GM19025 (cell line): ENCODE measurements at regions not wholly inside any gene's neighbourhood (a gene's known extent, or its start where the extent isn't known, plus 50 kb on each side); places are given as distances from the start of the nearest gene placed in this dataset.

ENCODE experiments used
- ATAC-seq: cut with Tn5 transposase; IDR thresholded peaks from one replicate; pipeline ENCODE4 v1.9.1; 2021; ENCODE audit warnings: mild to moderate bottlenecking, low read depth, moderate library complexity; ENCODE audit not compliant: unreplicated experiment

DNA sequence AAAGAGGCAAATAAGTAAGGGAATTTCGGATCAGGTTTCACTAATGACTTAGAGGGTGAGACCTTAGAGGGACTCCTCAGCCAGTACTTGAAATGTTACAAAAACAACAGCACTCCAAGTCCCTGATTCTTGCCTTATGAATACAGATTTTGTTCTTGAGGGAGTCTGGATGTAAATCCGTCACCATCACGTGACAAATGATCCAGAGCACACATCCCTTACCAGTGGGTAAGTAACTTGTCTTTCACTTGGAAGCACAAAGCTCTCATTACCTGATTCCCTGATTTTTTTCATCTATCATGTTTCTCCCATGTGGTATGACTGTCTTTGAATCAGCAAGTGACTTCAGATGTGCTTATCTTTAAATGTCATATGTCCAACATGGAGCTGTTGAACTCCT lies 595.3 kb upstream of the POU3F2 start:
- no peak for ATAC-seq

DNA sequence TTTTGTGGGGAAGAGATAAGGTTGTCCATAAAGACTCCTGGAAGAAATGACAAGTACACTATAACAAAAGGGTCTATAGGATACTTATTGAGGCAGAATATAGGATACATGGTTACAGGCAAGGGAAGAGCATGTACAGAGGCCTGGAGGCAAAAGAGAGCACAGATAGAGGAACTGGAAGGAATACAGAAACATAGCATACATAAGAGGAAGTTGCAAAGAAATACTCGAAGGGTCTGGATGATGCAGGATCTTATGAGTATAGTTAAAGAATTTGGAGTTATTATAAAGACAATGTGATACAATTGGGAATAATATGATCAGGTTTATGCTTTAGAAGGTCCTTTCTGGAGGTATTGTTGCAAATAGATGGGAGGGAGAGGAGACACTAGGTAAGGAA lies 592.7 kb upstream of the POU3F2 start:
- ATAC-seq: no peak

DNA sequence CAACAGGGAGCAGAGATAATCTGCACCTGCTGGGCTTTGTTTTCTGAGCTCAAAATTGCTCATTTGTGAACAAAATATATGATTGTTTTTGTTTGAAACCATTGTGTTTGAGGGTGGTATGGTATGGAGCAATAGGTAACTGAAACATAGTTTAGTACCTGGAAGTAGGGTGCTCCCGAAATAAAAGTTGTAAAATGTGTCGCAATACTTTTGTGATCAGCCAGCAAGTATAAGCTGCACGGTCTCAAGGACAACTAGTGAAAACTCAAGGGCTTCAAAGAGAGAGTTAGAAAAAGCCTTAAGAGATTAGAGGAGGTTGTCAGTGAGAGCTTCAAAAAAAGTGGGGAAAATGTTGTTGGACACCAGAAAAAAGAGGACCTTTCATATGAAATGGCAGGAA lies 579.8 kb upstream of the POU3F2 start:
- no peak for ATAC-seq

DNA sequence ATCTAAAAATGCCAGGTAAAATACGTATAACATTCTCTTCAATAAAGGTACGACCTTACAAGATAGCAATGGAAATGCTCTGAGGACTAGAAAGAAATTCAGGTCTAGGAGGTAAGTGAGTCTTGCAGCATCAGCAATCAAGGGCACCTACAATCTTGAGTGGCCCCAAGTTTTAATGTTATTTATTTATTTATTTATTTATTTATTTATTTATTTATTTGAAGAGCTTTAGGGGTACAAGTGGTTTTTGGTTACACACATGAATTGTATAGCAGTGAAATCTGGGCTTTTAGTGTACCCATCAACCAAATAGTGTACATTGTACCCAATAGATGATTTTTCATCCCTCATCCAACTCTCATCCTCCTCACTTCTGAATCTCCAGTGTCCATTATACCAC lies 574.0 kb upstream of the POU3F2 start:
- no peak for ATAC-seq

DNA sequence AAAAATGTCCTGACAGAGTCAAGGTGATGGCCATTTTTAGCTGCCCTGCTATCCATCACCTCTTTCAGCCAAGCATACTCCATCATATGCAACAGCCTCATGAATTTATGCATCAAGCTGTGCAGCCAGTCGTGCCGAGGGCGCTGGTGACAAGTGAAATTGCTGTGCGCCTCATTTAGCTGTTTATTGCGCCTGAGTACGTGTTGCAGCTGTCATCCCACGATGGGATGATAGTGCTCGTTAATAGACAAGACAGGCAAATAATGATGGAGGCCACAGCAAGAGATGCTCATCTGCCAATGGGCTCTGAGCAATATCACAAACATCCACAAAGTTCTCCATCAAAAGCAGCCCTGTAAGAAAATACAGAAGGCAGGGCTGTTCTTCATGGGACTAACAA lies 562.3 kb upstream of the POU3F2 start:
- no peak for ATAC-seq

DNA sequence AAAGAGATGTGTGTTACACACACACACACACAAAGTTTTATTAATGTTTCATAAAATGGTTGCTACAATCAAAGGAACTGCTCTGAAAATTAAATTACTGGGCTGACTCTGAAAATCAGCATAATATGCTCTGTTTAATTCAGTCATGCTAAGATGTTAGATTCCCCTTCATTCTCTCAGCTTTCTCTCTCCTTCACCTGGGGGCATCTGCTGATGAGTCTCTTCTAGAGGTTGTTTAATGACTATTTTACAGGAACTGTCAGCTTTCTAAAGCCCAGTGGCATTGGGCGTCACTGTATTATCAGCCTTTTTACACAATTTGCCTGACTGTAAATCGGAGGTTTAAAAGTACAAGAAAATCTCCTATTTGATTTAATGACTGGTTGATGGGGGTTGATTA lies 559.7 kb upstream of the POU3F2 start:
- no peak for ATAC-seq

DNA sequence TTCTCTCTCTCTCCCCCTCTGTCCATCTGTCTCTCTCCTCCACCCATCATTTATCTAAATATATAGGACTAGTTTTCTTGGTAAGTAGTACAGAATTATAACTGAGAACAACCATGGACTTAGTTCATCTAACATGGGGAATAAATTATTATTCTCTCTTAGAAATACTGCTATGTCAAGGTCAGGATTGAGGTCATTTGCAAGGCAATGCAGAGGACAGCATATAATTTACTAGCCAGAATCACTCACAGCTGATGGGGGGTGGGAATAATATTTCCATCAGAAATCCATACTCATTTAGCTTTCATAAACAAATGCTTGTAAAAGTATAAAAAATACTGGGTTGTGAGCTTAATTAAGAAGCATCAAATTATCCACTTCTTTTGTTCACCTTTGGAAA lies 553.9 kb upstream of the POU3F2 start:
- ATAC-seq: no peak

DNA sequence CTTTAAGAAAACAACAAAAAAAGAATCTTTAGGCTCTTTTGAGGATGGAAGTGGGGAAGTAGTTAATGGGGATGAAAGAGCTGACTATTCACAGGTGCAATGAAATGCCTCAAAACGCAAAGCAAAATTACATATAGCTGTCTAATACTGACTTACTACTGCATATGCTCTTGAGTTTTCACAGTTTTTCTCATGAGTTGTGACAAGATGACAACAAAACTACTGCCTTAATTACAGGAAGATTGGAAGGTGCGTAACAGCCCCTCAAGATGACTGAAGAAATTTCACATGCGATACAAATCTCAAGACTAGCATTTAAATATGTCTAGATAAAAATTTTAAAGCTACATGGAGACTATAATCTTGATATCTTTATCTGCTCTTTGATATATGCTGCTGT lies 547.8 kb upstream of the POU3F2 start:
- no peak for ATAC-seq

DNA sequence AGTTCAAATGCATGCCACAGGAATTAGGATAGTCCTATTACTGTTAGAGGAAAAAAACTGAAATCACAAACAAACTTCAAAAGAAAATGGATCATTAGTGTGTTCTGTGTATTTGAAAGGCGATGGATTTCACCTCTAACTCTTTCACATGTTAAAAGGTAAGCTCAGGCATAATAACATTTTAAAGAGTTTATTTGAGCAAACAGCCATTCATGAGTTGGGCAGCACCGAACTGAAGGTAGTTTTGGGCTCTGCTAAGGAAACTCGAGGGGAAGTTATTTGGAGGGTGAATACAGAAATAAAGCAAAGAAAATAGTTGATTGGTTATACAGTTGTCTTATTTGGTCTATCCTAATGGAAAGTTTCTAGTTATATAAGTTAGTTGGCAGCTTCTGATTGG lies 546.5 kb upstream of the POU3F2 start:
- no peak for ATAC-seq

DNA sequence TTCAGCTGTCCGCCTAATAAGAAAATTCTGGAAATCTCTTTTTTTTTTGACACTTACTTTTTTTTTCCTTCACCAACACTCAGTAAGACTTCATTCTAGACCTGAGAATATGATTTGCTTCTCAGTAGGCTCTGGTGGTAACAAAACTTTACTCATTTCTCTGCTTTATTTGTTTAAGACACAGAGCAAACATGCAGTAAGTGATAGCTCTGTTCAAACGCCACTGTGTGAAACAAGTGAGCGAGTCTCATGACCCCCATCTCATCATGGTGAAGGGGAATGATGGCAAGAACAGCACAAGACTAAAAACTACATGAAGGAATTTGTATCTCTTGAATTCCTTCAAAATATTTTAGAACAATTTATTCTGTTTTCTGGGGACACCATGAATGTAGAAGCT lies 541.6 kb upstream of the POU3F2 start:
- no peak for ATAC-seq

DNA sequence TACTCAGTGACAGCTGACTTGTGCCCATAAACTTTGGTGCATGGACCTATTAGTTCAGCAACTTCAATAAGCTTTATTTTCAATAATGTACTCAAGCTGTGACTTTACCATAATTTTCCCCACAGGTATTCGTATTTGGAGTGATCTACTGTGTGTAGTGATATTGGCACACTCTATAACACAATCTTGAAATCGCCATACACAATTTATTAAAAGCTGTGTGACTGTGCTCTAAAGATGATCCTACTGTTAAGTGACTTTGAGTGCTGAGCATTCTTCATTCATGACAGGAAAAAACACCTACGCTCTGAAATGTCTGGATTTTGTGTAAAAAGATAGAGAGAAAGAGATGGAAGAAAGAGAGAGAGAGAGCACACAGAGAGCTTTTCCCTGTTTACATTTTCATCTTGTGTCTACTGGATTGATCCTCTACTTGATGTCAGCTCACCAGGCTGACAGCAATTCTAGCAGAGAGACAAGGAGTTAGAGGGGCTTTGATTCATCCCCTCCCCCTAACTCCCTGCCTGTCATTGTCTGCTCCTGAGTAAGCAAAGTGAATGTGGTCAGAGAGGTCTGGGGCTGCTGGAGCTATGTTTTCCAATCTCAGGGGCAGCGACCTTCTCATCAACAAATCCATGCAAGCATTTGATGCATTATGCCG lies 538.7 kb upstream of the POU3F2 start:
- ATAC-seq: no peak

DNA sequence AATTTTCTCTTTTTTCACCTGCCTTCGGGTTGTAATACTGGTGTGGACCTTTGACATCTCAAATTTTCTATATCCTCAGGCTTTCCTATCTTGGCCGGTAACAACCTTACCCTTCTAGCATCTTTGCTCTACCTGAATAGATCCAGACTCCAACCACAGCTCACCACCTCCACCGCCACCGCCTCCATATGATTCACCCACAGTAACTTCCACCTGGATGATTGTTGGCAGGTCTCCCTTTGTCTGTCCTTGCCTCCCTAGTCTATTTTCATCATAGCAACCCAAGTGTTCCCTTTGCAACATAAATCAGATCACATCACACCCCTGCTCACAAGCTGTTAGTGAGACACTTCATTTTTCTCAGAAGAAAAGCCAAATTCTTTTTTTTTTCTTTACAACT lies 525.8 kb upstream of the POU3F2 start:
- ATAC-seq: no peak

DNA sequence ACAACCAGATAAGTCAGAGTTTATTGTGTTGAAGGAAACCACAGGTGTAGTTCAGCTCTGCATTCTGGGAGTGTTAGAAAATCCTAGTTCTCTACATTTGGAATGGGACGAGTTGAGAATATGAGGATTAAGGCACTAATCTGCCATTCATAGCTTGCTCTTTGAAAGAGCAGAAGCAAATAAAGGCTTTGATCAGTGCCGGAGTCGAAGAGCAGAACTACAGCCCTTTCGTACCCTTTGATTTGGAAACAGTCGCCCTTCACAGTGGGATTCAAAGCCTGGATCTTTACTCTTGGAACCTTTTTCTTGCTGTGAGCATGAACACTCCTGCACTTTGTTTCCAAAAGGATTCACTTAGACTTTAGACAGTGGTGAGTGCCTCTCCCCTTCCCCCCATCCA lies 523.9 kb upstream of the POU3F2 start:
- ATAC-seq: no peak

DNA sequence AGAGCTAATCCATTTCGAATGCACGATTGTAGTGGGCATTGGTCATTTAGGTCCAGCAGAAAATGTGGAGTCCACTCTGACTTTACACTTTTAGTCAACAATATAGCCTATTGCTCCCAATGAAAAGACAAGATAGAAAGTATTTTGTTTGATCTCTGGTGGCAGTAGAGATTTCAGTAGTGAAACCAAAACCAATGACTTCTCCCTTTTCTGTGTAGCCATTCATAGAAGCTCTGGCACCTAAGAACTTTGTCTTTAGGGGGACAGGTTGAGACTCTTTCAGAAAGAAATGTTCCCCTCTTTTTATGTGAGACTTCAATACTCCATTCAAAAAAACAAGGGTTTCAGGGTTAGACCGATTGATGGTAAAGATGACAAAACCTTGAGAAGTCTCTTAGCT lies 510.8 kb upstream of the POU3F2 start:
- peak; percentile 88 for ATAC-seq

DNA sequence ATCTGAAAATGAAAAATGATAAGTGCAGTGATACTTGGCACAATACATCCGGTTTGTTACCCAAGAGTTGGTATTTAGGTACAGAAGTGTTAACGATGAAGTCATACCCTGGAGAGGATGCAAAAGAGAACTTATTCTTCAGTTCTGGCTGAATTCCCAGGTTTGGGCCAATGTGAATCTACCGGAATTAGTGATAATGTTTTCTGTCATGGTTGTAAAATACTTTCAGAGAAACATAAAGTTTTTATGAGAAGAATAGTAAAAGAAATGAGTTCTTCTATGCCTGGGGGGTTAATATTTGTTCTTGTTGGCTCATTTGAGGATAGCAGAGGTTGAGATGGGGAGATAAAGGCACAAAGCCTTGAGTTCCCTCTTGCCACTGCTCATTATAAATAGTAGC lies 509.9 kb upstream of the POU3F2 start:
- ATAC-seq: no peak

DNA sequence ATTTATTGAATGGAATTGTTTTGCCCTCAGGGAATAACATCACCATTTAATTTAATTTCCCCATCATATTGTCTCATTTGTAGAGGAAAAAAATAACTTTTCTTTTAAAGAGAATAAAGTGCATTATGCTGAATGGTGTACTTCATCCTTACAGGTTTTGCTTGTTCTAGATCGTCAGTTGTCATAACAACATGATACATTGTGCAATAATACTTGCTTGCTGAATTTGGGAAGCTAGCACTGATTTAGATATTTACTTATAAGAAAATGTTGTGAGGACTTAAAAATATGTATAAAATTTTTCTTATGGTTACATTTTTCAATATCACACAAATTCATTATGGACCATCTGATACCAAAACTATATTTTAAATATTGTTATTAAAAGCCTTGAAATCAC lies 509.0 kb upstream of the POU3F2 start:
- ATAC-seq: no peak

DNA sequence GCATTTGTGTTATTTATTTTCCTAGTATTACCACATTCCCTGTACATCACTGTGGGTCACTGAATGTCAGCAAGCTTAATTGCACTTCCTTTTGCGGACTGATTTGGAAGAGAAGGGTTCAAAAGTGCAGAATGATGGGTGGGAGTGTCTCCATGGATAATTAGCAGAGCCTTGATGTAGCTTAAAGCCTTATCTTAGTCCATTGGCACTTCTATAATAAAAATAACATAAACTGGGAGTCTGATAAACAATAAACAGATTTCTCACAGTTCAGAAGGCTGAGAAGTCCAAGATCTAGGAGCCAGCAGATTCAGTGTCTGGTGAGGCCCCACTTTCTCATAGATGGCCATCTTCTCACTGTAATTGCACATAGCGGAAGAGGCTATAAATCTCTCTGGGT lies 501.1 kb upstream of the POU3F2 start:
- ATAC-seq: no peak

DNA sequence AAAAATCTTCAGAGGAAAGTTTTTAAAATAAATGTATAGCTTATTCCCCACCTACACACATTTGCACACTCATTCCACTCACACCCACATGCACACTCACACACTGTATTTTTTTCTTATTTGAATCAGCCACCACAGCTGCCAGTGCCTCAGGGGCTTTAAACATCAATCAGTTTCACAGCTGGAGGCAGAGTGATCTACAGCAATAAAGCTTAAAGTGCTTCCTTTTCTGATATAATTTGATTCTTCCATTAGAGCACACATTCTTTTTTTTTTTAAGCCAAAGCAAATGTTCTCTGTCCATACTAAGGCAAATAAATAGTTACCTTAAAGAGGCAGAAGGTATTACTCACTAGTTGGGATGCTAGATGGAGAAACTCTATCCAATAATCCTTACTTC lies 498.8 kb upstream of the POU3F2 start:
- ATAC-seq: no peak

DNA sequence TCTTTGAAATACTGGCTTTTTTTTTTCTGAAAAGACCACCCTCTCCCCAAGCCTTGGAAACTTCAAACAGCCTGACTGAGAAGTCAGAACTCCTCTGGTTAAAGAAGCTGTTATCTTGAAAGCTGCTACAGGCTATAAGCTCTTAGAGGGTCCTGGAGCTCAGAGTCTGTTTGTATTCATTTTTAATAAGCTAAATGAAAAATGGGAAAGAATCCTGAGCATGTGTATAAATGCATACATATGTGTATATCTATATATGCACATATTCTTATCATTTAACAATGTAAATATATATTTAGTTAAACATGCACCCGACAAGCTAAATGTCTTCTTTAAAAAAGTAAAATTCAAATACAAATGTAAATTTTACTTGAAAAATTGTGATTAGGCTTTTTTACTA lies 494.9 kb upstream of the POU3F2 start:
- no peak for ATAC-seq

DNA sequence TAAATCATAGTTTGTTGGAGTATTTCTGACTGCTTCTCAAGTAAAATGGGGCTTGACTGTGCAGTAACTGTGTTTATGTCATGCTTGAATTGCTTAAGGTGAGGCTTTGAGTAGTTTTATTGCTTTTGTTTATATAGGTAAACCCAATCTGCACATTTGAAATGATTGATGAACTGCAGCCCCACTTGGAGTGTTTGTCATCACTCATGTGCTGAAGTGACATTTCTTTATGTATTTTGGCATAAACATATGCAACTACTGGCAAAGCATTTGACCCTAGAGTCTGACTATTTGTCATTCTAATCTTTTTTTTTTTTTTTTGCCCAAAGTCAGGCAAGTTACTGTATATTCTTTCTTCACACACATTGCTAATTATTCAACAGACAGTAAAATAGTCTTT lies 491.4 kb upstream of the POU3F2 start:
- no peak for ATAC-seq

DNA sequence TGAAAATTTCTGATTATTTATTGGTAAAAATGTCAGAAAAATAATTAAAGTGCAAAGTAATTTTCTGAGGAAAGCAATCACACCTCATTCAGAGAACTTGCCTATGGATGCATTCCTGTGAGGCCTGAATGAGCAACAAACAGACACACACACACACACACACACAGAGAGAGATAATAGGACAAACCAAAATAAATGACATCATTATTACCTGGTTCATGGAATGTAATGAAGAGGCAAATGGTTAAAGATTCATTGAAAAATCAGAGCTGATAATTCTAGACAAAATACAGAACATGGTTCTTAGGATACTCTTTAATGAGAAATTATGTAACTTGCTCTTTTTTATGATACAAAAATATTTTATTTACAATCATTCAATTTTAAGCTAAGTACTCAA lies 490.6 kb upstream of the POU3F2 start:
- ATAC-seq: no peak

DNA sequence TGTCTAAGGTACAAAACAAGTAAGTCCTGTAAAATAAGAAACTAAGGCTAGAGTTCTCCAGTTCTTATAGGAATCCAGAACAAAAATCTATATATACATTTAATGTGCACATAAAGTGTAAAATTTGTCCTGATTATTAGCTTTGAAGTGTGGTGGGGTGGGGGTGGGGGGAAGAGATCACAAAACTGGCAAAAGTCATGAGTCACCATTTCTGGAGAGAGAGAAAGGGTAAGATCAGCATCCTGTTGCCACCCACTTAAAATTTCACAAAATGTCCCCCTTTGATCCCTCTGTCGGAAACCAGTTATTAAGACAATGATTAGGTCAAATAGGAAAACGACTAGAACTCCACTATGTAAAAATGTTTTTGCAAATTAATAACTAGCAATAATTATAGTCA lies 482.0 kb upstream of the POU3F2 start:
- no peak for ATAC-seq

DNA sequence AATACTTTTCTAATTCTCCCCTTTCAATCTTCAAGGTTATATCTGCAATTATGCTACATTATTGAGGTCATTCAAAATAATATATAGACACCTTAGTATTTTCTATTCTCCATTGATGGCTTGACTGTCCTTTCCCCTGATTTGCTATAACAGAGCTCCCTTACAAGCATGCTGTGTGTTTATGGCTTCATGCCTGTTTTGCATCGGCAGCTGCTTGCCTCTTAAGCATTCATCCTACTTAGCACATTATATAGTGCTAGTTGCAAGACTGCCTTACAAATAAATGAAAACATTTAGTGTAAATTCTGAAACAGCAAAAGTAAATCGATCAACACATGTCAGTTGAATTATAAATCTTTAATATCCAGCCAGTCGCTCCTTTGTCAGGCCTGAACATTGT lies 476.2 kb upstream of the POU3F2 start:
- no peak for ATAC-seq
